ENCODE measurements at regions not wholly inside any gene's neighbourhood (a gene's known extent, or its start where the extent isn't known, plus 50 kb on each side); places are given as distances from the start of the nearest gene placed in this dataset.

DNA sequence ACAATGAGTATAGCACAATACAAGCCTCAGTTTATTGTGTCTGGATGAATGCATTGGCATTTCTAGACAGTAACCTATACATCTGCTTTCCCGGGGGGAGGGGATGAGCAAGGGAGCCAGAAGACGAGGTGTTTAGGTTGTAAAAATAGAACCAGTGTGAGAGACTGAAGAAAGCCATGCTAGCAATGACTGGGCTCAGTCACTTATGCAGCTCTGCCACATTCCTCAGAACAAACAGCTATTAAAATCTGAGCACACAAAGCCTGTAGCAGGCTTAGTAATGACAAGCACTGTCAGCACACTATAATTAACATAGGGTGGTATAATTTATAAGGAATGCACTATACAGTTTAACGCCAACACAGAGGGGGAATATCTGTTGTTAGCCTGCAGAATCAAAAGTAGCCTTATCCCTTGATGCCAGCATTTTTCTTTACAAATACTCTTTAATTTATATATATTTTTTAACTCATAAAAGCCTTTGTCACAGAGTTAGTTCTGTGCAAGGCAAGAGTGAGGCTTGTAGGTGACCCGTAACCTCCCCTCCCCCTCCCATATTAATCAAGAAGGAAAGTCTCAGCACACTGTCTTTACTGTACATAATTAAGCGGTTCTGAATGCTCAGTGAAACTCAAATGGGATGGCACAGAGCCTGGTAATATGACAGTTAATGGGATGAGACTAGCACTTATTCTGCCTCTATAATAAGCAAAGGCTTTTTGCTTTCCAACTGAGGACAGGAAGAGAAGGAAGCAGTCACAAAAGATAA lies 295.4 kb downstream of the CSNK1G3 start:
- no peak for DNase-seq (ENCODE audit: low read depth in 3 of 3, low spot score in 1 of 3)

DNA sequence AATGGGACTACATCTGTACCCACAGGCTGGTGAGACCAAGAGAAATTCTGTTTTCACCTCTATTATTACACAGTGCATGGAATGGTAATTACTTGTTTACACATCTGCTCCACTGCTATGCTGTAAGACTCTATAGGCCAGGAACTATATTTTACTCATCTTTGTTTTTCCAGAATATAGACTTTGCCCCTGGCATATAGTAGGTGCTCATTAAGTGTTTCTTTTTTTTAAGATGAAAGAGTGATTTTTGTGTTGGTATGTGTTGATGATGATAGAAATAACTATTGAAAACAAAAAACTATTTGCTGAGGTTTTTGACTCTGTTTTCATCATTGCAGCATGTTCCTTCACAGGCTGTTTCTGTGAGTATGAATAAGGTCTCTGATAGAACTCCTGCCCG lies 294.7 kb downstream of the CSNK1G3 start:
- no peak for DNase-seq (ENCODE audit: low read depth in 3 of 3, low spot score in 1 of 3)

- no peak for DNase-seq (ENCODE audit: low read depth in 3 of 3, low spot score in 1 of 3)
Observed at GRCh38 chr5:123805300-123805699, 293.3 kb downstream of the CSNK1G3 start.

DNA sequence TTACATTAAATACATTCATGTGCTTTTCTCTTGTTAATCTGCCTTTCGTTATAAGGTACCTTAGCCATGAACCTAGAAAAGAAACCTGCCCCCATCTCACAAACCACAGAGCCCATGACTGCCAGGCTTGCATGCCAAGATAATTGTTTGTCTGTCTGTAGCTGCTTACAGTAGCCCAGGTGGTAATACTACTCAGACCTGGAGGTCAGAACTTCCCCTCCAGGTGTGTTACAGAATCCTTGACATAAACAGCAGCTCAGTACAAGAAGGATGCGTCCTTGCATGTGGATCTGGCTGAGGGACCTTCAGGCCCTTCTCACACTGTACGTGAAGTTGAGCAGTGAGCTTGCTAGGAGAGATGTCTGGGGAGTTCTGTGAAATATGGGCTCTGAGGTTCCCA lies 291.4 kb downstream of the CSNK1G3 start:
- no peak for DNase-seq (ENCODE audit: low read depth in 3 of 3, low spot score in 1 of 3)

DNA sequence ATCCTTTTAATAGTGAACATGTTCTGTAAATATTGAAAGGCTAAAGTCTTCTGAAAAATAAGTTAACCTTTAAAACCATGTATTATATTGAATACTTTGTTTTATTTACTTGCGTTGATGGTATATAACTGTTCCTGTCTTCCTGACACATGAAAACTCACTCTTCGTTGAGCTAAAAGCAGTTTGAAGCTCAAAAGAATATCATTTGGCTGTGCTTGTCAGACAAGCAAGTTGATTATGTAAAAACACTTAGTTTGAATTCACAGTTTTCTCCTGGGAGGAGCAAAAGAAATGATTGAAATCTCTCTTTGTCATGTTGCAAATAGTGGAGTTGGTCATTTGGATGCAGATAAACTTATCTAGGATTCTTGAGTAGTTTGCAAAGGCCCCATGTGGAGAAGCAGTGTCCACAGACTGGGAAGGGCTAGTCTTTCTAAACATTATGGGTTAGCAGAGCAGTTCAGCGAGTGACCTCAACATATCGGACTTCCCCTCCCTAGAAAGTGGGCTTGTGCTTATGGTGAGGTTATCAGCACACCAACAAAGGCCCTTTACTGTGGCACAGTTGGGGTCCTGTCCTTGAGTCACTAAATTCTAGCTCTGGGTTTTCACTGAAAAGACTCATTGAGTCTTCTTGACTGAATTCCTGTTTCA lies 290.4 kb downstream of the CSNK1G3 start:
- no peak for DNase-seq (ENCODE audit: low read depth in 3 of 3, low spot score in 1 of 3)

DNA sequence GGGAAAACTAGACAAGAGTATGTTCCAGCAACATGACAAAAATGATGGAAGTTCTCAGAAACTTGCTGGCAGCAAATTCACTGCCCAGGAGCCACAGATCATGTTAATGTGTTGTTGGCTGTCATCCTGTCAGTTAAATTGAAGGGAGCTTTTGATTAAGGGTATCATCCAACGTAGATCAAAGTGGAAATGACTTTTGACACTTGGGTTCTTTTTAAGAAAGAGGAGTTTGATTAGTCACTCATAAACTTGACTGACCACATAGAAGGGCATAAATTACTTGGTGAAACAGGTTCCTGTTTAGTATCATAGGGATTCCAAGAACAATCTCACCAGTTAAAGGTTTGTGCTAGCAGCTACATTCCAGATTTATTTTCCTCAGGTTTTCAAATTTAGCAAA lies 288.7 kb downstream of the CSNK1G3 start:
- no peak for DNase-seq (ENCODE audit: low read depth in 3 of 3, low spot score in 1 of 3)

- DNase-seq (ENCODE audit: low read depth in 3 of 3, low spot score in 1 of 3): no peak
Observed at GRCh38 chr5:123795688-123796087, 283.7 kb downstream of the CSNK1G3 start.

- DNase-seq (ENCODE audit: low read depth in 3 of 3, low spot score in 1 of 3): no peak
Observed at GRCh38 chr5:123790226-123790625, 278.2 kb downstream of the CSNK1G3 start.

- DNase-seq (ENCODE audit: low read depth in 3 of 3, low spot score in 1 of 3): no peak
Observed at GRCh38 chr5:123787635-123788034, 275.7 kb downstream of the CSNK1G3 start.

- no peak for DNase-seq (ENCODE audit: low read depth in 3 of 3, low spot score in 1 of 3)
Observed at GRCh38 chr5:123787136-123787535, 275.2 kb downstream of the CSNK1G3 start.

- no peak for DNase-seq (ENCODE audit: low read depth in 3 of 3, low spot score in 1 of 3)
Observed at GRCh38 chr5:123786411-123786810, 274.4 kb downstream of the CSNK1G3 start.

DNA sequence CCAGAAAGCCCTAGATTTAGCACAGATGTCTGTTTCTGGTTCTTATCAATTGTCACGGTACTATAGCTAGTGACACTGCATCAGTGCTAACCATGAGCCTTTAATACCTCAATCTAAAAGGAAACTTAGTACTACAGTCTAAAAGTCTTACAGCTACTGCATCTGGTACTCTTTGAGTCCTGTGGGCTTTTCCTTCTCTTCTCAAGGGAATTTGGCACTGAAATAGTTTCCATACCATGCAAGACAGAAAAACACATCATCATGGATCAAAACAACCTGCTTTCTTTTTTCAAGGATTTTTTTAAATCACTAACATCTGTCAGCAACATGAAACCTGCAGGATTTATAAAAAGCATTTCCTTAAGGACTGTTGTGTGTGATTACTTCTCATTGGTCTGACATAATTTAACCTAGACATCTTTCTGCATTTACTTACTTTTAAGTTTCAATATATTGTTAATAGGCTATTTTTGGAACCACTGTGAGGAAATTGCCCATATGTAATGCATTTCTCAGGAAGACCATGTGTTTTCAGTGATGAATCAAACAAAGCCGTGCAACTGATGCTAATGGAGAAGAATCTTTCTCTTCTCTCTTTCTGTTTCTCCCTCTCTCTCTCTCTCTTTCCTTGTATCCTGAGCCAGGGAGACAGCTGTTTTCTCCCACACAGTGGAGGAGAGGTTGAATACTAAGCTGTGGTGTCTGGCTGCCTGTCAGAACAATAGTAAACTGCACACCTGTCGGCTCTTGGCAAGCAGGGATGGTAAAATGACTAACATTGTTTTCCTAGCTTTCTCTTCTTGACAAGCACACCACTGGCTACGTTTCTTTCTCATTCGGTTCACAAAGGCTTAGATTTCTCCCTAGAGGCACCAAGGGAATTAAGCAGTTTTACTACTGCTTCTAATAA lies 273.4 kb downstream of the CSNK1G3 start:
- DNase-seq (ENCODE audit: low read depth in 3 of 3, low spot score in 1 of 3): no peak

GRCh38 chr5:123783421-123783820 lies 271.4 kb downstream of the CSNK1G3 start:
- DNase-seq (ENCODE audit: low read depth in 3 of 3, low spot score in 1 of 3): no peak

GRCh38 chr5:123778641-123779040 lies 266.7 kb downstream of the CSNK1G3 start:
- no peak for DNase-seq (ENCODE audit: low read depth in 3 of 3, low spot score in 1 of 3)

DNA sequence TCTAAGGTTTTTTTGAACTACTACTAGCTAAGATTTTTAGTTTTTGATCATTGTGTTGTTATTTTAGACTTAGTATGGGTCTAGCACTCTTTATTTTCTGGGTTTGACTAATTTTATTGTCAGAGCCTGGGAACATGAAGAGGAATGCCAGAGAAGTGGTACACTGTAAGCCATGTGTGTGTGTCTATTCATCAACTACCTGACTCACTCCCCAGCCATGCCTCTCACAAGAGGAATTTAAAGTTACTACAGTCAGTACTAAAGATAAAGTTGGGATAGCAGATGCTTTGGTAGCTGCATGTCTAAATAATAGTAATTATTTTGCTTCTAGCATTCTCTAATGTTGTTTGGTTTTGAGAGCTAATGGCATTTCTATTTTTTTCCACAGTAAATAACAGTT lies 264.8 kb downstream of the CSNK1G3 start:
- DNase-seq (ENCODE audit: low read depth in 3 of 3, low spot score in 1 of 3): no peak

DNA sequence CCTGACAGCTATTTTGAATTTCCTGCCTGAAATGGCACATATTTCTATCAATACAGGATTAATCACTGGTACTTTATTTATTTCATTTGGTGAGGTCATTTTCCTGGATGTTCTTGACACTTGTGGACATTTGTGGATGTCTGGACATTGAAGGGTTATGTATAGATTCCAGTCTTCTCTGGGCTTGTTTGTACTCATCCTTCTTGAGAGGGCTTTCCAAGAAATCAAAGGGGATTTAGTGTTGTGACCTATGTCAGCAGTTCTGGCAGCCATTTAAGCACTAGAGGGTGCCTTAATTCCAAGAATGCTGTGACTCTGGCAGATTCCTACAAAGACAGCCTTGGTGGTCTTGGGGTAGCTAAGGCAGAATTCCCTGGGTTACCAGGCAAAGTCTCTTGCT lies 259.7 kb downstream of the CSNK1G3 start:
- no peak for DNase-seq (ENCODE audit: low read depth in 3 of 3, low spot score in 1 of 3)

GRCh38 chr5:123763201-123763600 lies 251.2 kb downstream of the CSNK1G3 start:
- no peak for DNase-seq (ENCODE audit: low read depth in 3 of 3, low spot score in 1 of 3)

DNA sequence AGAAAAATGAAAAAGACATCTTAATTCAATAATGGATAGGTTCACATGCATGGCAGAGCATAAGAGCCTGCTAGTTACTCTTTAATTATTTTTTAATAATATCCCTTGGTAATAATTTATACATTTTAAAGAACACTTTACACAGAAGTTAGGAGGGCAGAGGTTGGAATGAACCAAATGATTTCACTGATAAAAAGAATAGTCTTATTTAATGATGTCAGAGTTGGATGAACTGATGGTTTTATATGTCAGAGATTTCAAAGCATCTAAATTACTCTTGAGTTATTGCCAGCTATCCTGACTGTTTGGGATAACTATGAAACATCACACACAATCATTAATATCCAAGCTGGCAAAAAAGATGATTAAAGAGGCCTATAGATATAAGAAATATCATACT lies 244.8 kb downstream of the CSNK1G3 start:
- DNase-seq (ENCODE audit: low read depth in 3 of 3, low spot score in 1 of 3): no peak

DNA sequence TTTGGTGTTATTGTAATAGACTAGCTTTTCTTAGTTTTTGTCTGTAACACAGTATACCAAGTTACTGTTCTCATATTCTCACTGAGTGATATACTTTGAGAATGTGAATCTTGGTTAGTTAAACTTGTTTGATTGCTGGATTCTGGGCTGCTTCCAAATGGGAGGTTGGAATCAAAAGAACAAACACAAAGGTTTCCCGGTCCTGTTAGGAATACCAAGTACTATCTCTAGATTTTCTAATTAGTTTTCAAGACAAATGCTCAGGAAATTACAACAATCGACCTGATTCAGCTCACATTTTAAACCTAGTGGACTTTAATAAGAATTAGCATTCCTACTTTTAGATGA lies 244.3 kb downstream of the CSNK1G3 start:
- no peak for DNase-seq (ENCODE audit: low read depth in 3 of 3, low spot score in 1 of 3)

DNA sequence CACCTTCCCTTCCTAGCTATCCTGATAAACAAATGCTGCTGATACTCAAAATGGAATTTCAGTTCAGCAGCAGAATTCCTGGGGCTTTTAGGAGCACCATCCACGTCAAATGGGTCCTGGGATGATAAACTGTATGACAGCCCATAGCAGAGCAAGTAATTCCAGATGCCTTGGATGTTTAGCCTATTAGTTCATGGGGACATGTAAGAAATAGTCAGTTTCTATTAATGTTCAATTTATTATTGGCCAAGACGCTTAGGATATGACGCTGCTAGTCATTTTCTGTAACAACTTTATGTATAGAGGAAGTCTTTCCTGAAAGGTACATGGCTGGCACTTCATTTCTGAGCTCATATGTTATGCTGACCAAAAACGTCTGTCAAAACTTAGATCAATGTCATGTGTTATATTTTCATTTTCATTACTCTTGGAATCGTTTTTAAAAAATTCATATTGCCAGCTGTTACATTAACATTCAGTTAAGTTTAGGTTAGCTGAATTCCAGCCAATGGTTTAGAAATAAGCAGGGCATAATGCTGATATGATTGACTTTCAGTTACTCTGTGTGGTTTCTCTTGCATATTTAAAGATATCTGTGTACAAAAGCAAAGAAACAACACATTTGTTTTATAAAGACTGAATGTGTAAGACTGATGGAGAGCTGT lies 243.8 kb downstream of the CSNK1G3 start:
- no peak for DNase-seq (ENCODE audit: low read depth in 3 of 3, low spot score in 1 of 3)

GRCh38 chr5:123754908-123755307 lies 242.9 kb downstream of the CSNK1G3 start:
- DNase-seq (ENCODE audit: low read depth in 3 of 3, low spot score in 1 of 3): no peak

Measured in stimulated activated CD4-positive, alpha-beta T cell treated with anti-CD3 and anti-CD28 coated beads, TNF-alpha, amount 100 ng/mL, for 1 hour (primary cell).